ENCODE measurements at regions not wholly inside any gene's neighbourhood (a gene's known extent, or its start where the extent isn't known, plus 50 kb on each side); places are given as distances from the start of the nearest gene placed in this dataset.

- Histone ChIP-seq H2BK15ac (ENCODE audit: low read length) (no peak overlapping the region), H2AK5ac (ENCODE audit: low read depth, low read length) (no peak overlapping the region), H3K23ac (ENCODE audit: insufficient read length) (no peak overlapping the region), H4K20me1 (replicated peaks in 1 of 2; ENCODE audit: control insufficient read depth in 1 of 2, insufficient read depth in 2 of 2, low read length in 2 of 2) (no peaks in the 10 kb centered on the region), H2BK12ac (ENCODE audit: low read depth, low read length) (no peak overlapping the region), H3K14ac (ENCODE audit: insufficient read length) (no peak overlapping the region), H3K9ac (replicated peaks in 1 of 4; ENCODE audit: extremely low read depth in 1 of 4, low read depth in 3 of 4, low read length in 3 of 4) (no peak overlapping the region), H3K79me1 (ENCODE audit: low read depth, low read length) (no peaks in the 10 kb centered on the region), H3K4me2 (ENCODE audit: insufficient read depth in 1 of 2, low read depth in 2 of 2, low read length in 2 of 2) (no peak overlapping the region), H4K91ac (replicated peaks; ENCODE audit: insufficient read length, low read length) (no peak overlapping the region), H3K9me3 (ENCODE audit: insufficient read depth in 2 of 2, low read depth in 1 of 2, low read length in 1 of 2) (no peaks in the 10 kb centered on the region), H3K56ac (replicated peaks; ENCODE audit: insufficient read length, low read depth, low read length) (no peak overlapping the region), H3K4ac (replicated peaks; ENCODE audit: insufficient read length, low read depth, low read length) (no peak overlapping the region), H3K18ac (ENCODE audit: extremely low read depth, low read length) (no peak overlapping the region), H3K4me3 (ENCODE audit: extremely low read depth in 1 of 4, insufficient read depth in 2 of 4, low read depth in 3 of 4, low read length in 4 of 4) (no peak overlapping the region), H2AFZ (ENCODE audit: low read length) (no peak overlapping the region), H3K36me3 (ENCODE audit: control insufficient read depth in 2 of 4, insufficient read depth in 4 of 4, low read length in 3 of 4) (no peaks in the 10 kb centered on the region), H3K27me3 (replicated peaks in 1 of 4; ENCODE audit: control insufficient read depth in 3 of 4, extremely low read depth in 1 of 4, insufficient read depth in 3 of 4, low read length in 3 of 4) (no peaks in the 10 kb centered on the region), H2BK5ac (ENCODE audit: low read depth, low read length) (no peak overlapping the region), H3K23me2 (ENCODE audit: low read depth, low read length) (no peaks in the 10 kb centered on the region), H4K8ac (ENCODE audit: extremely low read depth, insufficient read depth, low read length) (no peak overlapping the region), H2BK120ac (replicated peaks; ENCODE audit: low read depth, low read length) (no peak overlapping the region), H3K27ac (ENCODE audit: low read depth, low read length) (no peak overlapping the region), H4K5ac (ENCODE audit: insufficient read length, low read depth, low read length) (no peak overlapping the region), H3K79me2 (ENCODE audit: control insufficient read depth in 1 of 2, insufficient read depth in 2 of 2, low read length in 2 of 2) (no peaks in the 10 kb centered on the region), H2BK20ac (ENCODE audit: low read length) (no peak overlapping the region), H3K4me1 (replicated peaks in 1 of 4; ENCODE audit: control insufficient read depth in 3 of 4, insufficient read depth in 4 of 4, low read length in 3 of 4) (peaks cover 0 to 3% (median 0%) of the 10 kb centered on the region in 4 experiments; a peak in 2 of 7 replicates)
- CTCF ChIA-PET (ENCODE audit: partially characterized antibody): no interaction called here
- POLR2A ChIA-PET (ENCODE audit: partially characterized antibody): no interaction called here
- WGBS, 2 experiments (ENCODE audit: extremely low coverage in 1 of 2, insufficient coverage in 1 of 2, insufficient read length in 1 of 2, insufficient replicate concordance in 2 of 2, low coverage in 1 of 2, low lambda C conversion rate in 2 of 2, missing lambda C conversion rate in 1 of 2): 92% methylated on average over 9 of the region's 9 CpGs; no CpG with 5 or more reads in 1 of the 2 experiments
- no peak for DNase-seq (ENCODE audit: low read depth in 1 of 2, low spot score in 2 of 2)
- no peak for FAIRE-seq
- TF ChIP-seq YY1 (IDR thresholded peaks at IDR 0.05; ENCODE audit: low read depth, low read length): no peak
- no peak for TF ChIP-seq JUN (IDR thresholded peaks at IDR 0.05; ENCODE audit: low read depth, low read length)
- TF ChIP-seq MAFK (IDR thresholded peaks at IDR 0.05; ENCODE audit: low read depth, low read length): no peak
- TF ChIP-seq CTCF (IDR thresholded peaks at IDR 0.05; ENCODE audit: control extremely low read depth in 1 of 3, insufficient read depth in 1 of 3, low read depth in 1 of 3, low read length in 3 of 3): no peak
- no peak for TF ChIP-seq CREB1 (IDR thresholded peaks at IDR 0.05)
- TF ChIP-seq POLR2AphosphoS5 (IDR thresholded peaks at IDR 0.05; ENCODE audit: low read depth, low read length): no peak
- TF ChIP-seq E2F6 (IDR thresholded peaks at IDR 0.05): no peak
Measured at GRCh38 chrX:104306180-104306579, 51.4 kb upstream of the ESX1 start.

All from H1 (cell line).